HEK293 (cell line): ENCODE measurements at regions not wholly inside any gene's neighbourhood (a gene's known extent, or its start where the extent isn't known, plus 50 kb on each side); places are given as distances from the start of the nearest gene placed in this dataset.
"Not testable (repeated sequence)": the region's sequence is repeated elsewhere in the genome, so short reads cannot be mapped to it uniquely, and the experiment has no call there.

Experiments
- CTCF ChIA-PET: fragments of 350-600 bp; formaldehyde crosslinking; extraction: SDS; loops from one replicate; lab custom pipeline; 2021; ENCODE audit warnings: antibody characterized with exemption; lab: Yijun Ruan, JAX
- POLR2A ChIA-PET: fragments of 300-600 bp; formaldehyde crosslinking; extraction: SDS; loops from one replicate; lab custom pipeline; 2020; ENCODE audit warnings: antibody characterized with exemption, inconsistent platforms; lab: Yijun Ruan, JAX
- H3K27ac ChIP-seq: fragments of 200-500 bp; sonication (Bioruptor generic); 2 replicates; pipeline ENCODE4 v1.5.1; 2014; ENCODE audit warnings: low read depth, low read length, control low read depth, inconsistent platforms; ENCODE audit errors: extremely low read depth
- H3K36me3 ChIP-seq, 2 experiments: fragments of 200-500 bp in 1 of 2; sonication (Bioruptor generic) in 1 of 2; 1 replicate in 1 of 2; 2 replicates in 1 of 2; pipeline ENCODE4 v1.5.1; 2014 to 2017; ENCODE audit warnings: inconsistent platforms in 2 of 2, low read length in 2 of 2; ENCODE audit not compliant: control insufficient read depth in 2 of 2, insufficient read depth in 1 of 2
- H3K4me1 ChIP-seq: fragments of 200-500 bp; sonication (Bioruptor generic); 2 replicates; pipeline ENCODE4 v1.5.1; 2014; ENCODE audit warnings: mild to moderate bottlenecking, low read length, inconsistent platforms; ENCODE audit not compliant: control insufficient read depth, insufficient read depth
- H3K4me3 ChIP-seq: 2 replicates; pipeline ENCODE4 v1.5.1; 2011; ENCODE audit warnings: low read depth, mild to moderate bottlenecking, control low read depth, low read length, moderate library complexity
- H3K9me3 ChIP-seq: fragments of 200-500 bp; sonication (Bioruptor generic); 2 replicates; pipeline ENCODE4 v1.5.1; 2014; ENCODE audit warnings: low read depth, low read length, inconsistent platforms; ENCODE audit not compliant: control insufficient read depth, insufficient read depth
- AEBP2 ChIP-seq: fragments of 450-650 bp; formaldehyde crosslinking; IDR thresholded peaks from 2 replicates; pipeline ENCODE4 v1.5.1; 2016; ENCODE audit warnings: missing biosample characterization, missing genetic modification characterization, borderline replicate concordance
- KLF10 ChIP-seq: fragments of 450-650 bp; IDR thresholded peaks from 2 replicates; pipeline ENCODE4 v1.5.1; 2018; ENCODE audit warnings: missing biosample characterization, mild to moderate bottlenecking, missing genetic modification characterization
- KLF16 ChIP-seq: fragments of 450-650 bp; formaldehyde crosslinking; IDR thresholded peaks from 2 replicates; pipeline ENCODE4 v1.5.1; 2017; ENCODE audit warnings: missing biosample characterization, missing genetic modification characterization
- KLF7 ChIP-seq: fragments of 450-650 bp; formaldehyde crosslinking; IDR thresholded peaks from 2 replicates; pipeline ENCODE4 v1.5.1; 2016; ENCODE audit warnings: missing biosample characterization, missing genetic modification characterization, borderline replicate concordance
- OVOL3 ChIP-seq: fragments of 450-650 bp; formaldehyde crosslinking; IDR thresholded peaks from 2 replicates; pipeline ENCODE4 v1.5.1; 2016; ENCODE audit warnings: missing biosample characterization, missing genetic modification characterization
- PRDM4 ChIP-seq: fragments of 450-650 bp; formaldehyde crosslinking; IDR thresholded peaks from 2 replicates; pipeline ENCODE4 v1.5.1; 2017; ENCODE audit warnings: missing biosample characterization, missing genetic modification characterization
- SP3 ChIP-seq: fragments of 450-650 bp; formaldehyde crosslinking; IDR thresholded peaks from 2 replicates; pipeline ENCODE4 v1.5.1; 2016; ENCODE audit warnings: missing biosample characterization, missing genetic modification characterization
- TCF7L2 ChIP-seq: IDR thresholded peaks from 2 replicates; pipeline ENCODE4 v1.6.1; 2011; ENCODE audit warnings: low read depth, mild to moderate bottlenecking, inconsistent platforms, low read length, moderate library complexity, borderline replicate concordance
- WT1 ChIP-seq: fragments of 450-650 bp; formaldehyde crosslinking; IDR thresholded peaks from 2 replicates; pipeline ENCODE4 v1.5.1; 2016; ENCODE audit warnings: missing biosample characterization, missing genetic modification characterization
- ZBTB17 ChIP-seq: fragments of 450-650 bp; formaldehyde crosslinking; IDR thresholded peaks from 2 replicates; pipeline ENCODE4 v1.5.1; 2016; ENCODE audit warnings: missing biosample characterization, missing genetic modification characterization
- ZFP37 ChIP-seq: fragments of 450-650 bp; formaldehyde crosslinking; IDR thresholded peaks from 2 replicates; pipeline ENCODE4 v1.5.1; 2016; ENCODE audit warnings: missing biosample characterization, missing genetic modification characterization
- ZNF112 ChIP-seq: fragments of 450-650 bp; formaldehyde crosslinking; IDR thresholded peaks from 2 replicates; pipeline ENCODE4 v1.5.0; 2017; ENCODE audit warnings: missing biosample characterization, missing genetic modification characterization
- ZNF2 ChIP-seq: fragments of 450-650 bp; formaldehyde crosslinking; IDR thresholded peaks from 2 replicates; pipeline ENCODE4 v1.5.1; 2016; ENCODE audit warnings: missing biosample characterization, missing genetic modification characterization
- ZNF350 ChIP-seq: fragments of 450-650 bp; formaldehyde crosslinking; IDR thresholded peaks from 2 replicates; pipeline ENCODE4 v1.5.0; 2017; ENCODE audit warnings: missing biosample characterization, mild to moderate bottlenecking, missing genetic modification characterization
- ZNF548 ChIP-seq: fragments of 450-650 bp; formaldehyde crosslinking; IDR thresholded peaks from 2 replicates; pipeline ENCODE4 v1.5.1; 2016; ENCODE audit warnings: missing biosample characterization, missing genetic modification characterization
- ZNF555 ChIP-seq: fragments of 450-650 bp; formaldehyde crosslinking; conservative IDR thresholded peaks from 2 replicates; pipeline ENCODE4 v1.5.1; 2017; ENCODE audit warnings: missing biosample characterization, mild to moderate bottlenecking, missing genetic modification characterization, inconsistent platforms
- ZNF558 ChIP-seq: fragments of 450-650 bp; formaldehyde crosslinking; IDR thresholded peaks from 2 replicates; pipeline ENCODE4 v1.5.1; 2016; ENCODE audit warnings: missing biosample characterization, missing genetic modification characterization
- ZNF560 ChIP-seq: fragments of 450-650 bp; formaldehyde crosslinking; IDR thresholded peaks from 2 replicates; pipeline ENCODE4 v1.5.1; 2017; ENCODE audit warnings: missing biosample characterization, missing genetic modification characterization, borderline replicate concordance
- ZNF571 ChIP-seq: fragments of 450-650 bp; formaldehyde crosslinking; IDR thresholded peaks from 2 replicates; pipeline ENCODE4 v1.5.0; 2017; ENCODE audit warnings: missing biosample characterization, missing genetic modification characterization

- Histone ChIP-seq H3K4me1 (no peaks in the 10 kb centered on the region), H3K36me3 (no peaks in the 10 kb centered on the region), H3K9me3 (no peaks in the 10 kb centered on the region)
- CTCF ChIA-PET: no interaction called here
- POLR2A ChIA-PET: no interaction called here
- TF ChIP-seq ZFP37 (tag by site-specific recombination) (no peak), KLF10 (tag by site-specific recombination) (no peak), ZNF548 (tag by site-specific recombination) (no peak), ZBTB17 (tag by site-specific recombination) (no peak), OVOL3 (tag by site-specific recombination) (no peak), PRDM4 (tag by site-specific recombination) (no peak), ZNF558 (tag by site-specific recombination) (no peak)
- TF ChIP-seq, all 188 proteins: peak for 0
- Histone ChIP-seq H3K4me3 (no peak overlapping the region), H3K27ac (no peak overlapping the region)
These were observed 152.3 kb upstream of the LRRN1 start for GRCh38 chr3:3646934-3647333.

GRCh38 chr3:3646103-3646844 is 153.0 kb upstream of the LRRN1 start:
- H3K27ac ChIP-seq, CTCF ChIA-PET, POLR2A ChIA-PET: not testable (repeated sequence)

GRCh38 chr3:3641877-3642455 is 157.3 kb upstream of the LRRN1 start:
- no peaks in the 10 kb centered on the region for H3K4me1 ChIP-seq
- POLR2A ChIA-PET: no interaction called here
- H3K9me3 ChIP-seq: no peaks in the 10 kb centered on the region
- no peak overlapping the region for H3K4me3 ChIP-seq
- H3K27ac ChIP-seq: no peak overlapping the region
- CTCF ChIA-PET: no interaction called here
- no peaks in the 10 kb centered on the region for H3K36me3 ChIP-seq
- TF ChIP-seq SP3 (tag by site-specific recombination) (no peak), WT1 (tag by site-specific recombination) (no peak), ZNF112 (tag by site-specific recombination) (no peak), KLF16 (tag by site-specific recombination) (no peak), KLF7 (no peak), KLF10 (tag by site-specific recombination) (no peak), AEBP2 (tag by site-specific recombination) (no peak), ZNF350 (tag by site-specific recombination) (no peak), ZNF555 (tag by site-specific recombination) (no peak), ZNF571 (no peak), ZNF2 (tag by site-specific recombination) (no peak), ZNF560 (tag by site-specific recombination) (no peak), TCF7L2 (no peak)

More at GRCh38 chr3:3646103-3646844, 153.0 kb upstream of the LRRN1 start:
- not testable (repeated sequence) for H3K4me1 ChIP-seq, H3K9me3 ChIP-seq, H3K36me3 ChIP-seq, H3K4me3 ChIP-seq
